ENCODE measurements at regions not wholly inside any gene's neighbourhood (a gene's known extent, or its start where the extent isn't known, plus 50 kb on each side); places are given as distances from the start of the nearest gene placed in this dataset.

DNA sequence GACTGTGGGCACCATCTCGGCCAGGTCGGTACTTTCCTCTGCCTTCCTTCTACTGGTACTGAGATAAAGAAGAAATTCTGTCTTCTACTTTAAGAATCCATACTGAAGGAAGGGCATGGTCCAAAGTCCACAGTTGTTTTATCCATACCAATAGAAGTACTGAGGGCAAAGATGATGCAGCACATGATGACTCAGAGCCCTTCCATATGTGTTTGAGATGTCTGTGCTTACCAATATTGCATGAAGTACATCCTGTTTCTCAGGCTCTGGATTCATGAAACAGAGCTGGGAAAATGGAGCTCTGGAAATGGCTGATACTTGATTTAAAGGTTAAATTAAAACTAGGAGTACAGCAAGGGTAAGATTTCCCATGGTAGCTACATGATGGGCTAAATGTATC lies 799.9 kb downstream of the NLGN4Y start:
- no peak for ATAC-seq (ENCODE audit: low read depth)
- Mint-ChIP-seq H3K27me3 (no peaks in the 10 kb centered on the region), H3K36me3 (ENCODE audit: low read depth) (no peaks in the 10 kb centered on the region), H3K27ac (no peak overlapping the region), H3K4me1 (no peaks in the 10 kb centered on the region), H3K4me3 (no peak overlapping the region), H3K9me3 (no peaks in the 10 kb centered on the region)
- POLR2A ChIA-PET: no interaction called here
- TF ChIP-seq, protein P1, sequence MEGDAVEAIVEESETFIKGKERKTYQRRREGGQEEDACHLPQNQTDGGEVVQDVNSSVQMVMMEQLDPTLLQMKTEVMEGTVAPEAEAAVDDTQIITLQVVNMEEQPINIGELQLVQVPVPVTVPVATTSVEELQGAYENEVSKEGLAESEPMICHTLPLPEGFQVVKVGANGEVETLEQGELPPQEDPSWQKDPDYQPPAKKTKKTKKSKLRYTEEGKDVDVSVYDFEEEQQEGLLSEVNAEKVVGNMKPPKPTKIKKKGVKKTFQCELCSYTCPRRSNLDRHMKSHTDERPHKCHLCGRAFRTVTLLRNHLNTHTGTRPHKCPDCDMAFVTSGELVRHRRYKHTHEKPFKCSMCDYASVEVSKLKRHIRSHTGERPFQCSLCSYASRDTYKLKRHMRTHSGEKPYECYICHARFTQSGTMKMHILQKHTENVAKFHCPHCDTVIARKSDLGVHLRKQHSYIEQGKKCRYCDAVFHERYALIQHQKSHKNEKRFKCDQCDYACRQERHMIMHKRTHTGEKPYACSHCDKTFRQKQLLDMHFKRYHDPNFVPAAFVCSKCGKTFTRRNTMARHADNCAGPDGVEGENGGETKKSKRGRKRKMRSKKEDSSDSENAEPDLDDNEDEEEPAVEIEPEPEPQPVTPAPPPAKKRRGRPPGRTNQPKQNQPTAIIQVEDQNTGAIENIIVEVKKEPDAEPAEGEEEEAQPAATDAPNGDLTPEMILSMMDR (IDR thresholded peaks at IDR 0.05): no peak
- CTCF ChIA-PET: no interaction called here
- intact Hi-C loops (cut with micrococcal nuclease): no loop called here
- no peak for DNase-seq

DNA sequence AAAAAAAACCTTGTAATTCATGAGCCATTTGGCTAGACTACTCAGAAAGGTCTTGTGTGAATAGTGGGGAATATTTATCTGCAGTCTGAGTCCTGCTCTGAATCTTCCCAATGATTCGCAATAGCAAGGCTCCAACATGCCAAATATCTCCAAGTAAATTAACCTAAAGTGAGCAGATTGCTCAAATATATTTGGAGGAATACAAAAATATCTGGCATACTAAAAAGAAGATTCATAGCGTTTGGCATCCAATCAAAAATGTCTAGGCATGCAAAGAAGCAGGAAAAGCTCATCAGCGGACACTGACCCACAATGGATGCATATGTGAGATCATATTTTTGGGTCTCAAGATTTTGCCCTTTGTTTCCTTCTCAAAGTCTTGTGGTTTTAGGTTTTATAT lies 800.9 kb downstream of the NLGN4Y start:
- no peaks in the 10 kb centered on the region for H3K36me3 Mint-ChIP-seq (ENCODE audit: low read depth)
- no peaks in the 10 kb centered on the region for H3K9me3 Mint-ChIP-seq

GRCh38 chrY:15326673-15327072 lies 802.3 kb downstream of the NLGN4Y start:
- ATAC-seq (ENCODE audit: low read depth) (no peak), DNase-seq (no peak)
- TF ChIP-seq, protein P1 (IDR thresholded peaks at IDR 0.05): no peak
- ChIA-PET POLR2A (no interaction called here), CTCF (no interaction called here)
- Mint-ChIP-seq H3K4me1 (no peaks in the 10 kb centered on the region), H3K9me3 (no peaks in the 10 kb centered on the region), H3K27ac (no peak overlapping the region), H3K27me3 (no peaks in the 10 kb centered on the region), H3K4me3 (no peak overlapping the region), H3K36me3 (ENCODE audit: low read depth) (no peaks in the 10 kb centered on the region)
- intact Hi-C loops (cut with micrococcal nuclease): no loop called here

More for the DNA sequence above, 800.9 kb downstream of the NLGN4Y start:
- DNase-seq (no peak), ATAC-seq (ENCODE audit: low read depth) (no peak)
- intact Hi-C loops (cut with micrococcal nuclease): no loop called here
- POLR2A ChIA-PET: no interaction called here
- Mint-ChIP-seq H3K4me3 (no peak overlapping the region), H3K27ac (no peak overlapping the region), H3K27me3 (no peaks in the 10 kb centered on the region), H3K4me1 (no peaks in the 10 kb centered on the region)
- TF ChIP-seq, protein P1 (IDR thresholded peaks at IDR 0.05): no peak
- CTCF ChIA-PET: no interaction called here

DNA sequence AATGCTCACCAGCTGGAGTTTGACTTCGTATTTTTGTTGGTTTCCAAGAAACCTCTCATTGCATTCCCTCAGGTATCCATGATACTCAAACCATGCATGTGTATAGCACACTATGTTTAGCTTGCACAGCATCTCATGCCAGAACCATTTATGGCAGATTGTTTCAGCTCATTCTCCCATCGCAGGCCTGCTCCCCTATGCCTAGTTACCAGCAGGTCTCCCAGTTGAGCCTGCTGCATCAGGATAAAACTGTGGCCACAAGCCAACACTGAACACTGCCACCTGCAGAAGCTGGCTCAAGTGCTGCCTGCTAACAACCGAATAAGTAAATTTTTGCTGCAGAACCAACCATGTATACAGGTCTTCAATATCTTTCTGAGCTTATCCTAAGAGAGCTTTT lies 804.5 kb downstream of the NLGN4Y start:
- DNase-seq (no peak), ATAC-seq (ENCODE audit: low read depth) (no peak)
- H3K4me3 Mint-ChIP-seq: no peak overlapping the region
- H3K4me1 Mint-ChIP-seq: no peaks in the 10 kb centered on the region
- no peak overlapping the region for H3K27ac Mint-ChIP-seq
- TF ChIP-seq, protein P1 (IDR thresholded peaks at IDR 0.05): no peak
- H3K36me3 Mint-ChIP-seq (ENCODE audit: low read depth): no peaks in the 10 kb centered on the region
- ChIA-PET POLR2A (no interaction called here), CTCF (no interaction called here)
- H3K9me3 Mint-ChIP-seq: no peaks in the 10 kb centered on the region
- intact Hi-C loops (cut with micrococcal nuclease): no loop called here
- H3K27me3 Mint-ChIP-seq: no peaks in the 10 kb centered on the region

- no peaks in the 10 kb centered on the region for H3K9me3 Mint-ChIP-seq
- no peaks in the 10 kb centered on the region for H3K36me3 Mint-ChIP-seq (ENCODE audit: low read depth)
- ChIA-PET CTCF (no interaction called here), POLR2A (no interaction called here)
- H3K27ac Mint-ChIP-seq: no peak overlapping the region
- H3K27me3 Mint-ChIP-seq: no peaks in the 10 kb centered on the region
- TF ChIP-seq, protein P1 (IDR thresholded peaks at IDR 0.05): no peak
- DNase-seq (no peak), ATAC-seq (ENCODE audit: low read depth) (no peak)
- no peaks in the 10 kb centered on the region for H3K4me1 Mint-ChIP-seq
- H3K4me3 Mint-ChIP-seq: no peak overlapping the region
- intact Hi-C loops (cut with micrococcal nuclease): no loop called here
These were observed 819.2 kb downstream of the NLGN4Y start for GRCh38 chrY:15343522-15343921.

Data from activated B cell treated with CpG ODN at 0.5 μM for 24 hours (primary cell).